Glutamatergic neuron (in vitro differentiated cells): ENCODE measurements at regions not wholly inside any gene's neighbourhood (a gene's known extent, or its start where the extent isn't known, plus 50 kb on each side); places are given as distances from the start of the nearest gene placed in this dataset.
"Not testable (repeated sequence)": the region's sequence is repeated elsewhere in the genome, so short reads cannot be mapped to it uniquely, and the experiment has no call there.

ENCODE experiments used
- DNase-seq: peaks from one replicate; pipeline ENCODE4 v3.0.0; 2022
- H3K27ac Mint-ChIP-seq: one replicate; pipeline ENCODE4 v1.8.0; 2020; ENCODE audit warnings: mild to moderate bottlenecking, mixed read lengths, inconsistent platforms; ENCODE audit not compliant: unreplicated experiment
- H3K27me3 Mint-ChIP-seq: one replicate; pipeline ENCODE4 v1.8.0; 2020; ENCODE audit warnings: mild to moderate bottlenecking, moderate library complexity, mixed read lengths, inconsistent platforms; ENCODE audit not compliant: unreplicated experiment
- H3K36me3 Mint-ChIP-seq: one replicate; pipeline ENCODE4 v1.8.0; 2020; ENCODE audit warnings: mild to moderate bottlenecking, mixed read lengths, inconsistent platforms; ENCODE audit not compliant: unreplicated experiment
- H3K4me1 Mint-ChIP-seq: one replicate; pipeline ENCODE4 v1.8.0; 2020; ENCODE audit warnings: mild to moderate bottlenecking, low read depth, mixed read lengths, inconsistent platforms; ENCODE audit not compliant: unreplicated experiment
- H3K4me3 Mint-ChIP-seq: one replicate; pipeline ENCODE4 v1.8.0; 2020; ENCODE audit warnings: mild to moderate bottlenecking, mixed read lengths, inconsistent platforms; ENCODE audit not compliant: unreplicated experiment
- H3K9me3 Mint-ChIP-seq: one replicate; pipeline ENCODE4 v1.8.0; 2020; ENCODE audit warnings: mild to moderate bottlenecking, moderate library complexity, mixed read lengths, inconsistent platforms; ENCODE audit not compliant: unreplicated experiment
- TF ChIP-seq, protein P1 (sequence below): fragments of 200-600 bp; sonication (generic); IDR thresholded peaks from one replicate; pipeline ENCODE4 v1.5.0; 2021; ENCODE audit not compliant: partially characterized antibody, unreplicated experiment

DNA sequence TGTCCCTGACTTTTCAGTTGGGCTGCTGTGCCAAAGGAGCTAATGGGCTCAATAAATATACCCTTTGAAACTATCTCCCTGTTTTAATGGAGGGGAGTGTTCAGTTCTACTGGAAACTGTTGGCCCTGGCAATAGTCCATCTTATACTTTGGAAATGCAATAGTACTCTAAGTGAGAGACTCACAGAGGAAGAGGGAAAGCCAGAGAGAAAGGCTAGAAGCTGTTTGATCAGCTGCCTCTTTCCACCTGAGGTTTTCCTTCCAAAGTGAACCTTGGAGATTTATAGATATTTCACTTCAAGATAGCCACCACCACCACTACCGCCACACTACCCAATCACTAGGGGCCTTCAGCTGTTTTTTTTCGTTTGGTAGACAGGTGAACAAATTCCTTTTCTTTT is 93.6 kb upstream of the CCDC91 start:
- Mint-ChIP-seq H3K27ac (no peak overlapping the region), H3K4me3 (no peak overlapping the region), H3K9me3 (no peaks in the 10 kb centered on the region), H3K27me3 (no peaks in the 10 kb centered on the region), H3K36me3 (no peaks in the 10 kb centered on the region), H3K4me1 (no peaks in the 10 kb centered on the region)
- DNase-seq = no peak
- TF ChIP-seq, protein P1, sequence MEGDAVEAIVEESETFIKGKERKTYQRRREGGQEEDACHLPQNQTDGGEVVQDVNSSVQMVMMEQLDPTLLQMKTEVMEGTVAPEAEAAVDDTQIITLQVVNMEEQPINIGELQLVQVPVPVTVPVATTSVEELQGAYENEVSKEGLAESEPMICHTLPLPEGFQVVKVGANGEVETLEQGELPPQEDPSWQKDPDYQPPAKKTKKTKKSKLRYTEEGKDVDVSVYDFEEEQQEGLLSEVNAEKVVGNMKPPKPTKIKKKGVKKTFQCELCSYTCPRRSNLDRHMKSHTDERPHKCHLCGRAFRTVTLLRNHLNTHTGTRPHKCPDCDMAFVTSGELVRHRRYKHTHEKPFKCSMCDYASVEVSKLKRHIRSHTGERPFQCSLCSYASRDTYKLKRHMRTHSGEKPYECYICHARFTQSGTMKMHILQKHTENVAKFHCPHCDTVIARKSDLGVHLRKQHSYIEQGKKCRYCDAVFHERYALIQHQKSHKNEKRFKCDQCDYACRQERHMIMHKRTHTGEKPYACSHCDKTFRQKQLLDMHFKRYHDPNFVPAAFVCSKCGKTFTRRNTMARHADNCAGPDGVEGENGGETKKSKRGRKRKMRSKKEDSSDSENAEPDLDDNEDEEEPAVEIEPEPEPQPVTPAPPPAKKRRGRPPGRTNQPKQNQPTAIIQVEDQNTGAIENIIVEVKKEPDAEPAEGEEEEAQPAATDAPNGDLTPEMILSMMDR = no peak

DNA sequence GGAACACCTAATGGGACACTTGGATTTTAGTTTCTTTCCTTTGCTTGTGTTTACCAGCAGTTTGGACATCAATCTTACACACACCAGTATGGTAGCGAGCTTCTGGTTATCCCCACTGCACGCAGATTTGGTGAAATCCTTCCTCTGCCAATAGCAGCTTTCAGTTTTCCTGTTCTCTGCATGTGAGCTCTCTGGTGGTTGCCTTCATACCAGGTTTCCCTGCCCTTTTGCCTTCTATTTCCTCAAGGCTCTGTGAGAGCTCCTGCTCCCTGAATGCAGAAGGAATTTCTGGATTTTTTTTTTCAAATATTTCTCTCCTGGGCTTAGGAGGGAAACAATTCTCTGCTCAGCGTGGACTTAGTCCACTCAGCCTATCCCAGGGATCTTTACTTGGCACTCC is 93.0 kb upstream of the CCDC91 start:
- DNase-seq = no peak
- no peaks in the 10 kb centered on the region for H3K4me1 Mint-ChIP-seq
- no peaks in the 10 kb centered on the region for H3K9me3 Mint-ChIP-seq
- no peaks in the 10 kb centered on the region for H3K36me3 Mint-ChIP-seq
- no peaks in the 10 kb centered on the region for H3K27me3 Mint-ChIP-seq
- no peak overlapping the region for H3K4me3 Mint-ChIP-seq
- TF ChIP-seq, protein P1 = no peak
- H3K27ac Mint-ChIP-seq = no peak overlapping the region

DNA sequence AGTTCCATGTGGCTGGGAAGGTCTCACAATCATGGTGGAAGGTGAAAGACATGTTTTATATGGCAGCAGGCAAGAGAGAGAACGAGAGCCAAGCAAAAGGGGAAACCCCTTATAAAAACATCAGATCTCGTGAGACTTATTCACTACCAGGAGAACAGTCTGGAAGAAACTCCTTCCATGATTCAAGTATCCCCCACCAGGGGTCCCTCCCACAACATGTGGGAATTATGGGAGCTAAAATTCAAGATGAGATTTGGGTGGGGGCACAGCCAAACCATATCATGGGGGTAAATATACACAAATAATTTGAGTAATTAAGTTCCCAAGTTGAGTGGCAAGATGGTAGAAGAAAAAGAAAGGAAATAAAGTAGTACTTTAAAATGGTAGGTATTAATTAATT is 91.0 kb upstream of the CCDC91 start:
- not testable (repeated sequence) for H3K4me1 Mint-ChIP-seq, H3K9me3 Mint-ChIP-seq, H3K27ac Mint-ChIP-seq, H3K27me3 Mint-ChIP-seq, H3K36me3 Mint-ChIP-seq, H3K4me3 Mint-ChIP-seq, DNase-seq

DNA sequence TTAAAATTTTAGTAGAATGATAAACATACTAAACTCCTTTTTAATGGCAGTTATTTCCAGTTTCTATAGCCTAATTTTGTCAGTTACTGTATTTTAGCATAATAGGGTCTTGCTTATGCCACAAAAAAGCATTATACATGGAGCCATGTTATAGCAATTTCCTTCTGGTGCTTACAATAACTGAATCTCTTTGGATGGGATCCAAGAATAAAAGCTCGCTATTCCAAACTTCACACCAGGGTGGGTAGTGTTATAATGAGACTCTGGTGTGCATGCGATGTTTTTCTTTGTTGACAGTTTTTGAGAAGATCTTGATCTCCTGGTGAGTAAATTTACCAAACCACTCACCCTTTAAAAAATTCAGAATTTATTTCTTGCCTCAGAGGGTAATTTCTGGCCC is 90.4 kb upstream of the CCDC91 start:
- no peaks in the 10 kb centered on the region for H3K4me1 Mint-ChIP-seq
- no peak for DNase-seq
- no peak overlapping the region for H3K27ac Mint-ChIP-seq
- TF ChIP-seq, protein P1 = no peak
- no peaks in the 10 kb centered on the region for H3K9me3 Mint-ChIP-seq
- no peaks in the 10 kb centered on the region for H3K36me3 Mint-ChIP-seq
- no peaks in the 10 kb centered on the region for H3K27me3 Mint-ChIP-seq
- no peak overlapping the region for H3K4me3 Mint-ChIP-seq

DNA sequence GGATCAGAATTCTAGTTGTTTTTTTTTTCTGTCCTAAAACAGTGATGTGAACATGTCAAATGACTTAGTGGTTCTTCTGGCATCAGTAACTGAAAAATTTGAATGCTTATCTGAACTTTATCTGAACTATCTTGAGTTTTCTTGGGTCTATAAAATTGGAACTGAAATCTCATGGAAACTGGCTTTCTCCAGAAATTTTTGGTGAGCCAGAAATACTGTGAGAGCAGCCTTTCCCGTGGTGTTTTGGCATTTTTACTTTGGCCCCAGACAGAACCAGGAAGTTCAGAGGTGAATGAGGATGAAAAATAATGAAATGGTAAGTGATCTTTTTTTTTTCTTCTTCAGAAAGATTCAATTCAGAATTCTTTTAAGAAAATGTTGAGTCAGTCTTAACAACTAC is 89.5 kb upstream of the CCDC91 start:
- no peaks in the 10 kb centered on the region for H3K36me3 Mint-ChIP-seq
- no peak for DNase-seq
- H3K4me3 Mint-ChIP-seq = no peak overlapping the region
- H3K27me3 Mint-ChIP-seq = no peaks in the 10 kb centered on the region
- no peaks in the 10 kb centered on the region for H3K9me3 Mint-ChIP-seq
- no peak overlapping the region for H3K27ac Mint-ChIP-seq
- TF ChIP-seq, protein P1 = no peak
- H3K4me1 Mint-ChIP-seq = no peaks in the 10 kb centered on the region

DNA sequence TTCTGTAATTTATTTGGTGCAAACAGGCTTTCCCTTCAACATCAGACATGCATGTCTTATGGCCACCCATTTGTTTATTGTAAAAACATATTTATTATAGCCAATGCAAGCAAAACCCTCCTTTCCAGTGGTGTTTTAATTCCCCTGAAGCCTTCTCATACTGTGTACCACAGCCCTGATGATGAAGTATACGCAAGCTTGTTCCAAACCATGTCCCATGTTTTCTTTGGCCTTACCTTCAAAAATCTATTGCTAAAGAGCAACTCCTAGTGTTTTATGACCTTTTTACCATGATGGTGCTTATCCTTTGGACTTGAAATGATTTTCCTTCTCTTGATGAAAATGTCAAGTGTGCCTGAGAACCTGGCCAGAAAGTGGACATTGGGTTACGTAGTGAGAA is 85.9 kb upstream of the CCDC91 start:
- DNase-seq = no peak
- no peaks in the 10 kb centered on the region for H3K36me3 Mint-ChIP-seq
- no peaks in the 10 kb centered on the region for H3K9me3 Mint-ChIP-seq
- no peaks in the 10 kb centered on the region for H3K4me1 Mint-ChIP-seq
- no peaks in the 10 kb centered on the region for H3K27me3 Mint-ChIP-seq
- H3K4me3 Mint-ChIP-seq = no peak overlapping the region
- TF ChIP-seq, protein P1 = no peak
- H3K27ac Mint-ChIP-seq = no peak overlapping the region
